H9 (cell line): ENCODE measurements at regions not wholly inside any gene's neighbourhood (a gene's known extent, or its start where the extent isn't known, plus 50 kb on each side); places are given as distances from the start of the nearest gene placed in this dataset.

Experiments
- DNase-seq: peaks from one replicate; pipeline ENCODE4 v3.0.0-alpha.2; 2017
- H2AFZ ChIP-seq: one replicate; pipeline ENCODE4 v1.6.1; 2013; ENCODE audit warnings: mild to moderate bottlenecking, low read length, control low read depth, moderate library complexity
- H2AK5ac ChIP-seq: 2 replicates; pipeline ENCODE4 v1.6.1; 2013; ENCODE audit warnings: low read length, control low read depth, mixed read lengths; ENCODE audit not compliant: insufficient read length
- H2BK120ac ChIP-seq: one replicate; pipeline ENCODE4 v1.6.1; 2013; ENCODE audit warnings: low read depth, mild to moderate bottlenecking, low read length, control low read depth, inconsistent platforms; ENCODE audit not compliant: poor library complexity, severe bottlenecking
- H2BK12ac ChIP-seq: 2 replicates; pipeline ENCODE4 v1.6.1; 2013; ENCODE audit warnings: low read length, control low read depth, mixed read lengths, low read depth; ENCODE audit not compliant: insufficient read length
- H2BK15ac ChIP-seq: 2 replicates; pipeline ENCODE4 v1.6.1; 2013; ENCODE audit warnings: low read depth, low read length, control low read depth
- H2BK20ac ChIP-seq: one replicate; pipeline ENCODE4 v1.6.1; 2013; ENCODE audit warnings: low read depth, mild to moderate bottlenecking, low read length, control low read depth, inconsistent platforms; ENCODE audit not compliant: poor library complexity, severe bottlenecking
- H2BK5ac ChIP-seq: 2 replicates; pipeline ENCODE4 v1.6.1; 2013; ENCODE audit warnings: low read length, control low read depth, mixed read lengths; ENCODE audit not compliant: insufficient read length
- H3K14ac ChIP-seq: 2 replicates; pipeline ENCODE4 v1.6.1; 2013; ENCODE audit warnings: low read length, control low read depth; ENCODE audit not compliant: insufficient read depth
- H3K18ac ChIP-seq: 2 replicates; pipeline ENCODE4 v1.6.1; 2013; ENCODE audit warnings: low read depth, mild to moderate bottlenecking, mixed read lengths, low read length, control low read depth; ENCODE audit not compliant: insufficient read length
- H3K23ac ChIP-seq: 2 replicates; pipeline ENCODE4 v1.6.1; 2013; ENCODE audit warnings: low read length, control low read depth, mixed read lengths, low read depth; ENCODE audit not compliant: insufficient read length
- H3K23me2 ChIP-seq: 2 replicates; pipeline ENCODE4 v1.6.1; 2013; ENCODE audit warnings: low read depth, mild to moderate bottlenecking, mixed read lengths, low read length, control low read depth; ENCODE audit not compliant: insufficient read length, poor library complexity, severe bottlenecking
- H3K27ac ChIP-seq: 2 replicates; pipeline ENCODE4 v1.5.1; 2013; ENCODE audit warnings: low read length, control low read depth, mixed read lengths, low read depth; ENCODE audit not compliant: insufficient read length
- H3K27me3 ChIP-seq: 2 replicates; pipeline ENCODE4 v1.6.1; 2013; ENCODE audit warnings: low read length, control low read depth, inconsistent platforms; ENCODE audit not compliant: insufficient read depth
- H3K4ac ChIP-seq: 2 replicates; pipeline ENCODE4 v1.6.1; 2013; ENCODE audit warnings: low read depth, mild to moderate bottlenecking, control low read depth, inconsistent platforms, low read length, moderate library complexity
- H3K4me1 ChIP-seq: 2 replicates; pipeline ENCODE4 v1.6.1; 2013; ENCODE audit warnings: low read length, control low read depth, inconsistent platforms; ENCODE audit not compliant: insufficient read depth
- H3K4me2 ChIP-seq: 2 replicates; pipeline ENCODE4 v1.6.1; 2013; ENCODE audit warnings: low read length, control low read depth, mixed read lengths; ENCODE audit not compliant: insufficient read length, insufficient read depth
- H3K56ac ChIP-seq: 2 replicates; pipeline ENCODE4 v1.6.1; 2013; ENCODE audit warnings: low read depth, mild to moderate bottlenecking, mixed read lengths, low read length, control low read depth; ENCODE audit not compliant: insufficient read length
- H3K79me1 ChIP-seq: 2 replicates; pipeline ENCODE4 v1.6.1; 2013; ENCODE audit warnings: low read depth, mild to moderate bottlenecking, moderate library complexity, low read length, control low read depth, inconsistent platforms; ENCODE audit not compliant: insufficient read depth, poor library complexity, severe bottlenecking
- H3K79me2 ChIP-seq: 2 replicates; pipeline ENCODE4 v1.6.1; 2013; ENCODE audit warnings: low read length, control low read depth, inconsistent platforms; ENCODE audit not compliant: insufficient read depth
- H3K9ac ChIP-seq: 2 replicates; pipeline ENCODE4 v1.6.1; 2013; ENCODE audit warnings: low read length, control low read depth, mixed read lengths; ENCODE audit not compliant: insufficient read length; ENCODE audit errors: extremely low read depth
- H3K9me3 ChIP-seq: one replicate; pipeline ENCODE4 v1.6.1; 2013; ENCODE audit warnings: low read depth, low read length, inconsistent platforms; ENCODE audit not compliant: control insufficient read depth
- H3T11ph ChIP-seq: one replicate; pipeline ENCODE4 v1.6.1; 2013; ENCODE audit warnings: mild to moderate bottlenecking, low read length, control low read depth, inconsistent platforms
- H4K20me1 ChIP-seq: one replicate; pipeline ENCODE4 v1.6.1; 2013; ENCODE audit not compliant: control insufficient read depth, insufficient read length, insufficient read depth
- H4K5ac ChIP-seq: 2 replicates; pipeline ENCODE4 v1.6.1; 2013; ENCODE audit warnings: low read depth, mild to moderate bottlenecking, mixed read lengths, low read length, control low read depth; ENCODE audit not compliant: insufficient read length
- H4K8ac ChIP-seq: replicated peaks from 2 replicates; pipeline ENCODE4 v1.6.1; 2013; ENCODE audit warnings: low read length, control low read depth, mixed read lengths, low read depth; ENCODE audit not compliant: insufficient read length
- H4K91ac ChIP-seq: 2 replicates; pipeline ENCODE4 v1.6.1; 2013; ENCODE audit warnings: low read depth, mild to moderate bottlenecking, moderate library complexity, mixed read lengths, low read length, control low read depth; ENCODE audit not compliant: insufficient read length
- H3K27ac Mint-ChIP-seq, 3 experiments: 2 replicates in 2 of 3; 3 replicates in 1 of 3; pipeline ENCODE4 v1.8.0; 2020 to 2021; ENCODE audit warnings: mixed read lengths in 3 of 3, mild to moderate bottlenecking in 1 of 3, moderate library complexity in 1 of 3
- H3K27me3 Mint-ChIP-seq: 2 replicates; pipeline ENCODE4 v1.8.0; 2021; ENCODE audit warnings: low read depth, mild to moderate bottlenecking, moderate library complexity, mixed read lengths
- H3K36me3 Mint-ChIP-seq, 3 experiments: 2 replicates in 2 of 3; 3 replicates in 1 of 3; pipeline ENCODE4 v1.8.0; 2020 to 2021; ENCODE audit warnings: low read depth in 3 of 3, mixed read lengths in 3 of 3; ENCODE audit not compliant: insufficient read depth in 1 of 3
- H3K4me1 Mint-ChIP-seq, 2 experiments: 2 replicates each; pipeline ENCODE4 v1.8.0; 2020; ENCODE audit warnings: mixed read lengths in 2 of 2
- H3K4me3 Mint-ChIP-seq, 2 experiments: 2 replicates in 1 of 2; 3 replicates in 1 of 2; pipeline ENCODE4 v1.8.0; 2020 to 2021; ENCODE audit warnings: mild to moderate bottlenecking in 2 of 2, mixed read lengths in 2 of 2, moderate library complexity in 1 of 2
- H3K9me3 Mint-ChIP-seq, 2 experiments: 2 replicates in 1 of 2; 3 replicates in 1 of 2; pipeline ENCODE4 v1.8.0; 2020; ENCODE audit warnings: mild to moderate bottlenecking in 2 of 2, mixed read lengths in 2 of 2, moderate library complexity in 1 of 2
- CTCF ChIP-seq: fragments of 200-600 bp; sonication (generic); conservative IDR thresholded peaks from 3 replicates; pipeline ENCODE4 v1.8.0; 2021; ENCODE audit warnings: antibody characterized with exemption, mild to moderate bottlenecking
- WGBS: extraction: QIAGEN DNeasy Blood & Tissue Kit; methylation state at CpG from one replicate; pipeline ENCODE4 v1.1.7; 2013; ENCODE audit warnings: missing lambda C conversion rate, low lambda C conversion rate, mixed read lengths; ENCODE audit not compliant: insufficient read length; ENCODE audit errors: extremely low coverage; 5-methylcytosine and 5-hydroxymethylcytosine counted together

DNA sequence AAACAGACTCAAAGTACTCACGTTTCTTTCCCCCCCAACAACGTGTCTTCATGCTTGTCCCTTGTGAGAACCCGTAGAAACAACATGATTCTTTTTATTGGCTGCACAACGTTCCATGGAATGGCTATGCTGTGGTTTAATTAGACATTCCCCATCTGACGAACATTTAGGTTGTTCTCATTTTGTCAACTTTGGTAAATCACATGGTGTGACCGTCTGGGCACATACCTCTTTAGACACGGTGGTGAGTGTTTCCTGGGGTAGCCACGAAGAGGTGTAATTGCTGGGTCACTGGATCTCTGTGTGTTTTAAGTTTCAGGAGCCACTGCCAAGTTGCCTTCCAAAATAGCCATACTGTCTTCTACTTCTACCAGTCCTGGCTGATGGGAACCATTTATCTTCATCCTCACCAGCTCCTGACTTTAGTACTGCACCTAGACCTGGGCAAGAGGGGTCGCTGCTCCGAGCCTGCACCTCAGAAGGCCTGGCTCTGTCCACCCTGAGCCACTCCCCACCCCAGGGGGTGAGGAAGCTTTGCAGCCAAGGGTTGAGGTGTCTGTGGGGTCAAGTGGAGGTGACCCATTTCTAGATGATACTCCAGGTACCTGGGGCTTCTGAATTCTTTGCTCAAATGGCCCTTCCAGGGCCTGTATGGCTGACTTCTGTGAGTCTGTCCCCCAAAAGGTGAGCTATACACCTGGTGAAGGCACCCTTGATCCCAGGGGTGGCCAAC, 84.7 kb downstream of the IRX5 start:
- H3K27ac ChIP-seq, result no peak overlapping the region
- no peaks in the 10 kb centered on the region for H3K4me1 Mint-ChIP-seq
- H3K79me2 ChIP-seq, result no peaks in the 10 kb centered on the region
- no peak overlapping the region for H3K9ac ChIP-seq
- no peaks in the 10 kb centered on the region for H3K27me3 ChIP-seq
- H3K23ac ChIP-seq, result no peak overlapping the region
- no peak overlapping the region for H3K18ac ChIP-seq
- no peak for DNase-seq
- no peak overlapping the region for H3T11ph ChIP-seq
- no peak overlapping the region for H3K56ac ChIP-seq
- H3K36me3 Mint-ChIP-seq, result peaks cover 0 to 9% (median 3%) of the 10 kb centered on the region in 3 experiments; a peak in 4 of 7 replicates
- peaks cover 4% of the 10 kb centered on the region for H3K23me2 ChIP-seq
- peaks cover 8% of the 10 kb centered on the region in 2 experiments for H3K9me3 Mint-ChIP-seq
- H3K79me1 ChIP-seq, result no peaks in the 10 kb centered on the region
- no peaks in the 10 kb centered on the region for H3K9me3 ChIP-seq
- no peak overlapping the region for H3K4me3 Mint-ChIP-seq
- H3K14ac ChIP-seq, result no peak overlapping the region
- no peak overlapping the region for H2AFZ ChIP-seq
- H2BK5ac ChIP-seq, result no peak overlapping the region
- H2BK20ac ChIP-seq, result no peak overlapping the region
- no peak overlapping the region for H2AK5ac ChIP-seq
- no CpG with 5 or more reads among the region's 10 CpGs for WGBS
- no peak overlapping the region for H4K5ac ChIP-seq
- no peaks in the 10 kb centered on the region for H4K20me1 ChIP-seq
- H2BK12ac ChIP-seq, result no peak overlapping the region
- H2BK15ac ChIP-seq, result no peak overlapping the region
- TF ChIP-seq CTCF, result no peak
- H3K4ac ChIP-seq, result no peak overlapping the region
- no peak overlapping the region for H3K4me2 ChIP-seq
- no peaks in the 10 kb centered on the region; the same call in 1 of the 2 replicates for H3K27me3 Mint-ChIP-seq
- H3K4me1 ChIP-seq, result no peaks in the 10 kb centered on the region
- peak overlapping the region in 1 of 3 experiments; percentile 58; a peak in 1 of 7 replicates for H3K27ac Mint-ChIP-seq
- H4K8ac ChIP-seq, result no peak overlapping the region
- H2BK120ac ChIP-seq, result no peak overlapping the region
- H4K91ac ChIP-seq, result no peak overlapping the region
